ENCODE measurements at regions not wholly inside any gene's neighbourhood (a gene's known extent, or its start where the extent isn't known, plus 50 kb on each side); places are given as distances from the start of the nearest gene placed in this dataset.

DNA sequence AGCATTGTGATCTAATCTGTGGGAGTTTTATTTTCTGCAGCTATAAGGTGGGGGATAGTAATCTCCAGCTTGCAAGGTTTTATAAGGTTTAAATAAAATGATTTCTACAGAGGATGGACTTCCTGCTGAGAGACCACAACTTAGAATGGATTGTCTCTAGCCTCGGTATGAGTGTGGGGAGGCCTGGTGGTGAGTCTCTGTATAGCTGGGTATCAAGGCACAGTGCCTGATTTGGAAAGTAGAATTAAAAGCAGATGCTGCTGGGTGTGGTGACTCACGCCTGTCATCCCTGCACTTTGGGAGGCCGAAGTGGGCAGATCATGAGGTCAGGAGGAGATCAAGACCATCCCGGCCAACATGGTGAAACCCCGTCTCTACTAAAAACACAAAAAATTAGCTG, 162.0 kb upstream of the GATB start:
- no peak for DNase-seq

DNA sequence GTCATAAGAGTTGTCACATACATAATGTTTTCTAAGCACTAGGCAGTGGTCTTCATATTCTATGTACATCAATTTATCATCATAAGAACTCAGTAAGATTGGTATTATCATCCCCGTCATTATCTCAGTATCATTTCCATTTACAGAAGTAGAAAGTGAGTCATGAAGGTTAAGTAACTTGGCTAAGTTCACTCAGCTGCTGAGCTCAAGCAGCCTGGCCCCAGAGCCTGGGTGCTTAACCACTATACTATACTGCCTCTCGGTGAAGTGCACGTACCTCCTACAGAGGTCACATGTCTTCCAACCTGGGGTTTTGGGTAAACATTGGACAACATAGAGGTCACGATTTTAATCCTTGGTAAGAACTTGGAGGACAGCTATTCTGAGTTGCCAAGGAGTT, 161.5 kb upstream of the GATB start:
- no peak for DNase-seq

DNA sequence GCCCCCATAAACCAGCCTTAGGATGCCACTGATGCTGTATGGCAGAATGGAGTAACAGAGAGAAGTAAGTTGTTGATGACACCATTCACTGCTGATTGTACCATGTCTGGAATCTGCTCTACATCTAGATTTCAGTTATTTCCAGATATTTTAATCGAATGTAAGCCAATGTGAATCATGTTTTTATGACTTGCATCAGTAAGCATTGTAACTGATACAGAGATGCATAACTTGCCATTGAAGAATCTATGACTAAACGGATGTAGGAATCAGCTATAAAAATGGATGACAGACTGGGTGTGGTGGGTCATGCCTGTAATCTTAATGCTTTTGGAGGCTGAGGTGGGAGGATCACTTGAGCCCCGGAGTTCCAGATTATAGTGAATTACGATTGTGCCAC, 161.0 kb upstream of the GATB start:
- DNase-seq = no peak

DNA sequence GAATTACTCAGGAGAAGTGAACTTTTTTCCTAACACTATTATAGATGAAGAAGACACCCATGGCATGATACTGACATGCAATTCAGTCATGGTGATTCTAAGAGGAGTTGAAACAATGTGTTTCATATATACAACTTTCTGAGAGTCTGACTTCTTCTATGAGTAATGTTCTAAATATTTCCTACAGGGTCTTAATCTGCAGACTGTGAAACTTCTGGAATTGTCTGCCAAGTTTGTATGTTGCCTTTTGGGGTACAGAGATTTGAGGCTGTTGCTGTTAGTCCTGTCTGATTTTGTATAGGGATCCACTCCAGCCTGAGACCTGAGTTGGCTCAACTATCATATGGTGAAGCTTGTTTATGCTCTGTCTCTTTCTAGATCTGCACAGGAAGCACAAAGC, 160.6 kb upstream of the GATB start:
- no peak for DNase-seq

DNA sequence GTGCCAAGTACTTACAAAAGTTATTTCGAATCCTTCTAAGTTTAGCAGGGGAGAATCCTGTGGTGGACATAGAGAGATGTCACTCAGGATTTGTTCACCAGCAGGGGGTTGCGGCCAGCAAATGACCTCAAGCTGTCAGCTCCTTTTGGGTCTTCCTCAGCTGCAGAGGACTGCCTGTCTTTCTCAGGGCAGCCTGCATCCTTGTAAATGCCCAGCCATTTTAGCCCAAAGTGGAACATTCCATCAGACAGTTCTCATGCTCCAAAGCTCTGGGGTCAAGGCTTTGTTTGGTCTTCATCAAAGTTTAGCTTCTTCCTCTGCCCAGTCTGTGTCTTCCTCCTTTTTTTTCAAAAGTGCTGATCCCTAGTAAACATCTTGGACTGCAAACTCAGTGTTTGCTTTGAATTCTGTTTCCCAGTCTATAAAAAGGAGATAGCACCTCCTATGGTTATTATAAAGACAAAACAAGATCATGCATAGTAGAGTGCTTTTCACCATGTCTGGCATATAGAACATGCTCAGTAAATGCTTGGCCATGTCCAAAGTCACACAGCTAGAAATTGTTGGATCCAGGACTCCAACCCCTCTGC, 156.4 kb upstream of the GATB start:
- no peak for DNase-seq

DNA sequence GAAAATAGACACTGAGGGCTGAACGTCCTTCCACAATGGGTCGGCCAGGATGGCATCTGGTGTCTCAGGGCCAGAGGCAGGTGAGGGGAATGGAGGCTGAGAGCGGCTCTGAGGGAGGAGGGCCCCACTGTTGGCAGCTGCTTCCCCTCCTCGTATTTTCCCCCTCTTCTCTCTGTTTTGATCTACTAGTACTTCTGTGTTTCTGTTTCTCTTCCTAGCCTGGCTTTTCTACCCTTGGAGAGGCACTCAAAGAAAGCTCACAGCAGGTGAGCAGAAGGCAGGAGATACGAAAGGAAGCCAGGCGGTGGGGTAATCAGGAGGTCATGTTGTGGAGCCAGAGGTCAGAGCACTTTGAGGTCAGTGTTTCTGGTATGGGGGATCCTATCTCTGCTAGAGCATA, 151.8 kb upstream of the GATB start:
- DNase-seq = no peak

DNA sequence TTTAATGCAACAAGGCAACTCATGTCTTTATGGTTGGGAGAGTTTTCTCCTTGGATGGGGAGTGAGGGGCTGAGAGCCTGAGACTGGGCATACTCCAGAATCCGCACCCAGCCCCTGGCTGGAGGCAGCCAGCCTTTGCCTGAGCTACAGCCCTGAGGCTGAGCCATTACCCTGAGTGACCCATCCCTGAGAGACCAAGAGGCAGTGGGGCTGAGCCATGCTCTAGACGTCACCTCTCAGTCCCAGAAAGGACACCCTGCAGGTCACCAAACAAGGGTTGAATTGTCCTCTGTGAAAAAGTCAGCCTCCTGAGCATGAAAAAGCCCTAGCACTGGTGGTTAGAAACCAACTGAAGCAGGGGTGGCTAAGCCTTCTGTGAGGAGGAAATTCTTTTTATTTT, 151.2 kb upstream of the GATB start:
- no peak for DNase-seq

DNA sequence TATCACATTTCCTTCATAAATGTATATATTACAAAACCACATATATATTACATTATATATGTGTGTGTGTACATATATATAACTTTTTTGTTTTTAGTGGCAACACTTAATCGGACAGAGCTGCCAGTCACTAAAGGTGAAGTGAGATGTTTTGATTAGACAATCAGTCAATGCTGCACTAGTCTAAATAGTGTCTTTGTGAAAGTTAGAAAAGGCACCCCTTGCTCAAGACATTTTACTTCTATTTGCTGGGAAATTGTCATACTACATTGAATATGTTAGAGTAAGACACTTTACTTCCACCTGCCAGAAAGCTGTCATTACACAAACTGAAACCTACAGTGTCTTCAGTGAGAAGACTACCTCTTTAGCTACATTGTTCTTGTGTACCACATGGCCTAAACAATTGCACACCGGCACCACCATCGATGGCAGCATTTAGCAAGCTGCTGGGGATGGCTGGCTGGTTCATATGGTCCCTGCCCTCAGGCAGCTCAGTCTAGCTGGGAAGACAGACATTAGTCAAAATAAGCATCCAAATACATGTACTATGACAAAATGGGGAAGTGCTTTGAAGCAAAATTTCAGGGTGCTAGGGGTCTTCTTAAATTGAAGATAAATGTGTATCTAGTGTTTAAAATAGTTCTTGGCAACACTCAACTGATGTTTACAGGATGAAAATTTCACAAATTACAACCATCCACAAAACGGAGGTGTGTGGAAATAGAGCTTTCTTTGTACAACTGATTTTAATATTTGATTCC, 148.1 kb upstream of the GATB start:
- DNase-seq = no peak

DNA sequence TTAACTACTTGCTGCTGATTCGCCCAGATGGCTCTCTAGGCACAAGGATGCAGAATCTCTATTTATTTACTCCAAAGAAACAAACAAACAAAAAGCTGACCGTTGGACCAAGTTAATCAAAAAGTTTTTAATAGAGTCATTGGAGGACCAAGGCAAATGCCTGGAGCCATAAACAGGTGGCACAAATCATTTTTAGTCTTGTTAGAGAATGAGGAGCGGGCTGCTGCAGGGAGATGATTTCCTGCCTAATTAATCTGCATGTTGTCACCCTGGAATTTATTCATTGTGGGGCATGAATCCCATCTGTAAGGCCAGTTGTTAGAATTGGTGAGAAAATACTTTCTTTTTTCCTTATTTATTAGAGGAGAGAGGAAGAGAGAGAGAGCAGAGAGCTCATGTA, 147.4 kb upstream of the GATB start:
- no peak for DNase-seq

DNA sequence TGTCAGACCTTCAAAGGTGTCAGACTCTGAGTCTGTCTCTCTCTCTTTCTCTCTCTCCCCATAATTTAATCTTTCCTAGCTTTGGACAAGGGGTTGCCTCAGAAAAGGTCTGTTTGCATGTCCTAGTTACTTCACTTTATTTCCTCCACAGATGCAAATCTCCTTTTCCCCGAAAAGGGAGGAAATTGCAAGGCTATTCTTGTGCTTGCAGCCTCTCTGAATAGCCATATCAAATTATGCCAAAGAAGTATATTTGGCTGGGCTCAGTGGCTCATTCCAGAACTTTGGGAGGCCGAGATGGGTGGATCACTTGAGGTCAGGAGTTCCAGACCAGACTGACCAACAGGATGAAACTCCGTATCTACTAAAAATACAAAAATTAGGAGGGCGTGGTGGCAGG, 145.6 kb upstream of the GATB start:
- no peak for DNase-seq

DNA sequence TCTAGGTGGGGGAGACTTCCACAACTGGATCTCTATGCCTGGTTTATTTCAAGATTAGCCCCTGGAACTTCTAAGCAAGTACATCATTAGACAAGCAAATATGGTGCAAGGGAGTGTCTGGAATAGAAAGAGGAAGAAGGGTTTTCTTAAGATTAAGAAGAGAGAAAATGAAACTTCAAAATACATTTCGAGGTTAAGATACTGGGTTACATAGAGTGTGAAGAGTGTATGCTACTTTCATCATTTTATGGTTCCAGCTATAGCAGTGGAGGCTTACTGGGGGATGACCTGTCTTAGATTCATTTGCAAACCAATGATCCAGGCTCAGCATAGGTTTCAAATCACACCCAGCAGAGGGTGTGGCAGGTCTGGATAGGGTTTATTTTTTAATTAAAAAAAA, 144.4 kb upstream of the GATB start:
- no peak for DNase-seq

DNA sequence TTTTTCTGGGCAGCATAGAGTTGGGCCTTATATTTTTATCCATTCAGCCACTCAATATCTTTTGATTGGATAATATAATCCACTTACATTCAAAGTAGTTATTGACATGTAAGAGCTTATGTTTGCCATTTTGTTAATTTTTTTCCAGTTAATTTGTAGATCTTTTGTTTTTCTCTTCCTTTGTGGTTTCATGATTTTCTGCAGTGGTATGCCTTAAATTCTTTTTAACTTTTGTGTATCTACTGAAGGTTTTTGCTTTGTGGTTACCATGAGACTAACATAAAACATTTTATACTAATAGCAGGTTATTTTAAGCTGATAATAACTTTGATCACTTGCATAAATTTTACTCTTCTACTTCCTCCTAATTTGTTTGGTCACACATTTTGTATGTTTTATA, 140.8 kb upstream of the GATB start:
- DNase-seq = no peak

DNA sequence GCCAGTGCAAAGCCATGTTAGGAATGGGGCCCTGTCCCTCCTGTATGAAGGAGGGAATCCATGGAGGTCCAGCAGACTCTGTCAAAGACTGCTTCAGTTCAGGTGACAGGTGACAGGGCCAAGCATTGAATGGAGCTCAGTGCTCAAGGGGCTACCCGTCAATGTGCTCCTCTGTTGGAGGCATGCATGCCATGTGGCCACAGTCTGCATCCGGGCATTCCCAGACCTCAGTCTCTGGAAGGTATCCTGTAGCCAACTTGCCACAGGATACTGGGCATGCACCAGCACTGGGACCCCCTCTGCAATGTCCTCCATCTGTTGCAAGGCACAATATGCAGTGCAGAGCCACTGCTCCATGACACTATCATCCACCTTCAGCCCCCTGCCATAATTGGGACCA, 136.1 kb upstream of the GATB start:
- DNase-seq = no peak

DNA sequence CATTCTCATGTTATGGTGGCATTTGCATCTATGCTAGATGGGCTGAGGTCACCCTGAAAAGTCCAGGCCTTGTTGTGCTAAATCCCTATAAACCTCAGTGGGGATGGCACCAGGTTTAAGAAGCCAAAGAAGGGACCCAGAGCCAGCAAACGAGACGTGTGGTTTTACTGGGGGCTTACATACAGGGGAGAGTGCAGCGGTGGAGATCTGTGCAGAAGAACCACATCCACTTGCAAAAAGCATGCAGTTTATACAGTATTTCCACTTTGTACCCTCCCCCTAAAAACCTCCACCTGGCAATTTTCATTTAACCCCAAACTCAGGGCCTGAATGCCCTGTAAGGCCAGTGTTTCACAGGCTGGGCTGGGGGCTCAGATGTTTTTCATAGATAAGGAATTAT, 134.9 kb upstream of the GATB start:
- no peak for DNase-seq

DNA sequence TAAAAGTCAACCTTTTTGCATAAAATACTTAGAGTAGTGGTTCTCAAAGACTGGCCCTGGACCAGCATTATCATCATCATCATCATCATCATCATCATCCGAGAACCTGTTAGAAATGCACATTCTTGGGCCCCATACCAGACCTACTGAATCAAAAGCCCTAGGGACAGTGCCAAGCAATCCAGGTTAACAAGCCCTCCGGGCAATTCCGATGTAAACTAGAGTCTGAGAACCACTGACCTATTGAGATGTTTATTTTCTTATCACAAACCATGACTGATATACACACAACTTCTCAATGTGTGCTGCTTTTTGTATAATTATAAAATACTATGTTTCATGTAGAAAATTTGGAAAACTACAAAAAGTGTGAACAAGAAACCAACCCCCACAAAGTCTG, 133.4 kb upstream of the GATB start:
- no peak for DNase-seq

DNA sequence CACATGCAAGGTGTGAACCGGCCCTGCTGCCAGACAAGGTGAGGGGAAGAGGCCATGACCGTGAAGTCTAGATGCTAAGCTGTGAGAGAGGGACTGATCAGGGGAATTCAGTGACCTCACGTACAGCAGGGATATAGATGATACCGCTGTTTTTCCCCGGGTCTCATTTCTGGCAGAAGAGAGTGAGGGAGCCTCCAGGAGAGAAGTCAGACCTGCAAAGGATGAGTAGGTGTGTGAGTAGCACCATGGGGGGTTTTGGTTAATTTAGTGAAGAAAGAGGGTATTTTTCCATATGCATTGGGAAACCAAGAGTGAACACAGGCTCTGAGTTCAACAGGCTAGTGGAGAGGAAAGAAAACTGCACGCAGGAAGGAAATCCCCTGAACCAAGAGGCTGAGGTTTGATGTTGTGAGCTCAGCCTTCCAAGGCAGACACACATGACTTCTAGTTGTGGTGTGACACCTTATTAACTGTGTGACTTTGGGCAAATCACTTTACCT, 127.6 kb upstream of the GATB start:
- no peak for DNase-seq

DNA sequence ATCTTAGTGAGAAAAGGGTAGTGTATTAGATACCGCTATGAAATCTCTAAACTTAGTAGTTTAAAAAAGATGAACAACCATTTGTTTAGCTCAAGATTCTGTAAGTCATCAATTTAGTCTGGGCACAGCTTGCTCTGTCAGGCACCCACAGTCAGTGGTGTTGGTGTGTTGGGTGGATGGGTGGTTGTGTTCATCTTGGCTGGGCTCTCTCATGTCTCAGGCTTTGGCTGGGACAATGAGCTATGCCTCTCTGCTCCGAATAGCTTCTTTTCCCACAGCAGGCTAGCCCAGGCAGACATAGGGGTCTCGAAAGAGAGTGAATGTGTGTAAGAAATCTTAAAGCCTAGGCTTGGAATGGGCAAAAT, 127.0 kb upstream of the GATB start:
- DNase-seq = no peak

DNA sequence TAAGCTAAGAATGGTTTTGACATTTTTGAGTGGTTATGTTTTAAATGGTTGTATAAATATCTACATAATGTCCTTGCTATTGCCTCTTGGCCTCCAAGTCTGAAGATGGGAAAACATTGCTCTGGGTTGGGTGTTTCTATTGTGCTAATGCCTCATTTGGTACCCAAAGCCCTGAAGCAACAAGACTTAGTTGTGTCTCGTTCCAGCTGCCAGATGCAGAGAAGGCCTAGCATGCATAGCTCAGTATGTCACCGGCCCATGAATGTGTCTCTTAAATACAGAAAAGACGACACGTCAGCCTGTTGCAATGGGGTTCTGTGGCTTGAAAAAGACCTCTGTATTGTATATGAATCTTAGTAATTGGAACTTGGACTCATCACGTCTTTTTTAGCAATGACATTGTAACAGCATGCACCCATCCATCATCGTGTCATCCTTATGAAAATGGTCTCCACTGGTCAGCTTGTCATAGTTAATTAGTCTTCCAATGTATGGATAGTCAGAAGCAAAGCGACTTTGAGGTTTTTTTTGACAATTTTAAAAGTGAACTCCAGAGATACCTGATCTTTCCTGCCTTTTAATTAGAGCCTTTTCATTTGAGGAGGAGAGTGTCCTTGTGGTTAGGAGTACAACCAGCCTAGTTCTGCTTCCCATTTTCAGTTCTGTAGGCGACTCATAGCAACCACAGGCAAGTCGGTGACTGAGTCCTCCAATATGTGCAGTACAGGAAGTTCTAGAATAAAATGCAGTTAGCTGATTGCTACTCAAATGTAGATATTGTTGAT, 126.4 kb upstream of the GATB start:
- DNase-seq = no peak

DNA sequence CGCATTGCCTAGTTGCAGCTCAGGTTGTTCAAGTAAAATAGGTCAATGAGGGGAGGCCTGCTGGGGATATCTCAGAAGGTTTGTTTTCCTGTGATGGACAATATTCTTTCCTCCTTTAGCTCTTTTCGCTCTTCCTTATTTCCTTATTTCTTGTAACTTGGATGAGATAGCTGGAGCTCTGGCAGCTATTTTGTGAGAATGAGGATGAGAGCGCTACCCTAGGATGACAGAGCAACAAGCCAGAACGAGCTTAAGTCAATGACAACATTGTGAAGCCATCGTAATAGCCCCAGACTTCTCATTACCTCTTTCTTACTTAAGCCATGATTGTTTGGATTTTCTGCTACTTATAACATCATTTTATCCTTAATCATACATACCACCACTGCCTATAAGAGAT, 124.3 kb upstream of the GATB start:
- no peak for DNase-seq

DNA sequence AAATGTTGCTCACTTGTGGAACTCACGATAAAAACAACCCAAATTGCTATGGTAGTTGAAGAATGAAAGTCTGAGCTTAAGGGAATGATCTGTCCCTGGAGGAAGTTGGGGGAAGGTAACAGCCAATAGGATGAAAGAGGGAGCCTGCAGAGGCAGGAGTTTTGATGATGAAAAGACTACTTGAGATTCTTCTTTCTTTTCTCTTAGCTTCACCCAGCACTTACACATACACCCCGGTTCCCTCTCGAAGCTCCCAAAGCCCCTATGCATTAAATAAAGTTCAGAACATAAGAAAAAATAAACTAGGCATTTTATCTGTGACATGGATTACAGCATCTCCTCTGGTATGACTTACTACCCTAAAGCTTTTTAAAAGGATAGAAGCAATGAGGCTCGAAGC, 122.9 kb upstream of the GATB start:
- no peak for DNase-seq

DNA sequence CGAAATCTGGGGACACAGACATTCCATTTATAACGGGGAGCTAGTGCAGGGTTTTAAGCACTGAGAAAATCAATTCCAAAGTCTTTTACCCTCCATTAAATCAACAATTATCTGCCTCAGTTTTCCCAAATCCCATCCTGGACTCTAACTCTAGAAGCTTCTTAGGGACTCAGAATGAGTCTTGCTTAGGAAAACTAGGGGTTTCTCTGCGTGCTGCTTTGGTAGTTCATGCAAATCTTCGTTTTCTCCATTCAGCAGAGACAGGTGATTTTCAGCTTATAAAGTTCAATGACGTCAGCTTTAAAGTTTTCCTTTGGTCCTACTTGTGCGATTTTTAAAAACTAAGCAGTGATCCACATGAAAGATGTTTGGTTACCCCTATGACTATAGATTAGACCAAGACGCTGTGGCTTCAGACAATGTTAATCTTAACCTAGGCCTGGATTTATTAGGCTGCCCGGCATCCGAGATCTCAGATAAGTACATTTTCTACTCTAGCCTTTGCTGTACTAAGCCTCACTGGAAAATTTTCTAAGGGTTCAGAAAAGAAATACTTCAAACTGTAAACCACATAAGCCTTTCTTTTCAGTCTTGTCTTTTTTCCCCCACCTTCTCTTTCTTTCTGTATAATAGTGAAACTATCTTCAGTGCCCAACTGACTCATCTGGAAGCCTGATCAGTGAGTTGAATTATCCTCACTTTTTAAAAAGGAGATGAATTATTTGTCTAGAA, 121.4 kb upstream of the GATB start:
- no peak for DNase-seq

DNA sequence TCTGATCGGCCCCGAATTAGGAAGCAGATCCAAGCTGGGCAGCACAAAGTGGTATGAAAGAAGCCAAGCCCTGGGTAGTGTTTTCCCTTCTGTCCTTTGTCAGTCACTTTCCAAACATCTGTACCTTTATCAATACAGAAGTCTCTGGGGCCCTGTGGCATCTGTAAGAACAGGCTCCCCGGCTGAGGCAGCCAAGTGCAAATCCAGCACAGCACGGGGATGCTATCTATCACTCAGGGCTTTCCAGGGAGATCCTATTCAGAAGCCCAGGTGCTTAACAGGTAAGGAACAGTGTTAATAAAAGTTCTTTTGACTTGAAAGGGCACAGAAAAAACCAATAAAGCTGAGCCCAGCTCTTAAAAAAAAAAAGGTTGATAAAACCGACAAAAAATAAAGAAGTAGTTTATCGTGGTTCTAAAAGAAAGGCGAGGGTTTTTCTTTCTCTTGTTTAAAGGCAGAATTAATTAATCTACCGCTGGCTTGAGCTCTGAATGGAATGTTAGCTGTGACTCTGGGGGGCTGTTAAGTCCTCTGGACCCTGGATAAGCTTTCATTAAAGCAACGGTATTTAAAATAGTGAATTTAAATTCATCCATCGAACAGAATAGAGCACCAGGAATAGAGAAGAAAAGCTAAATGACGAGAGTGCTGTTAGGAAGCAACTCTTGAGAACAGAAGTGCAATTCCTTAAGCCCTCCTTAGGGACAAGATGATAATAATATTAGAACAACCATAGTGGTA, 119.1 kb upstream of the GATB start:
- DNase-seq = no peak

Measured in NCI-H526 treated with DMSO at 0.1 percent for 48 hours (cell line).